ENCODE measurements at regions not wholly inside any gene's neighbourhood (a gene's known extent, or its start where the extent isn't known, plus 50 kb on each side); places are given as distances from the start of the nearest gene placed in this dataset.

DNA sequence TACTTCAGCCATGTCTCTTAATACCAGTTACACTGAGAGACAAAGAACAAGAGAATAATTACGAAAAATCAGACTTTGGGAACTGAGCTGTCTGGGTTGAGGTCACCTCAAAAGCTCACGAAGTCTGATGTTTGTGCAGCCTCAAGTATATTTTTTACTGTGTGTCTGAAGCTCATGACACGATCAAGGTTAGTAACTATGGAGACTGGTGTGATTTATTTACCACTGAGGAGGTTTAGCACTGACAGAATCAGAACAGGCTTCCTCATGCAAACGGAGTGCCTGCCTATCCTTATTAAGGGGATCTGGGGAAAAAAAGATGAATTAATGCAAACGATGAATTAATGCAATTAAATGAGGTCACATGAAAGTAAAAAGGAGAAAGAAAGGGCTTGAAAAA is 61.1 kb upstream of the RAPH1 start:
- Histone ChIP-seq H3K36me3 (ENCODE audit: control insufficient read depth in 4 of 4, insufficient read depth in 3 of 4, low read depth in 1 of 4, low read length in 3 of 4) (no peaks in the 10 kb centered on the region), H3K27ac (ENCODE audit: low read depth in 1 of 2, low read length in 2 of 2) (no peak overlapping the region), H3K4me1 (ENCODE audit: control insufficient read depth in 4 of 4, insufficient read depth in 4 of 4, low read length in 3 of 4) (no peaks in the 10 kb centered on the region), H3K9me3 (ENCODE audit: control insufficient read depth in 4 of 4, low read length in 3 of 4) (no peaks in the 10 kb centered on the region), H3K9ac (ENCODE audit: low read depth in 1 of 2, low read length in 2 of 2) (no peak overlapping the region), H3K27me3 (ENCODE audit: control insufficient read depth in 4 of 4, insufficient read depth in 4 of 4, low read length in 3 of 4) (no peaks in the 10 kb centered on the region), H3K4me3 (ENCODE audit: low read depth in 1 of 3, low read length in 3 of 3) (no peak overlapping the region)
- TF ChIP-seq HNF4G (IDR thresholded peaks at IDR 0.05): no peak
- no peak for TF ChIP-seq FOXA2 (IDR thresholded peaks at IDR 0.05)
- TF ChIP-seq NR2F2 (IDR thresholded peaks at IDR 0.05): no peak
- TF ChIP-seq JUND (IDR thresholded peaks at IDR 0.05): no peak
- no peak for TF ChIP-seq YY1 (IDR thresholded peaks at IDR 0.05)
- TF ChIP-seq, protein P1, sequence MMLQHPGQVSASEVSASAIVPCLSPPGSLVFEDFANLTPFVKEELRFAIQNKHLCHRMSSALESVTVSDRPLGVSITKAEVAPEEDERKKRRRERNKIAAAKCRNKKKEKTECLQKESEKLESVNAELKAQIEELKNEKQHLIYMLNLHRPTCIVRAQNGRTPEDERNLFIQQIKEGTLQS (IDR thresholded peaks at IDR 0.05): no peak
- TF ChIP-seq EGR1 (IDR thresholded peaks at IDR 0.05; ENCODE audit: low read depth in 2 of 2): no peak
- TF ChIP-seq HNF4A (conservative IDR thresholded peaks at IDR 0.05): no peak
- TF ChIP-seq, protein P2, sequence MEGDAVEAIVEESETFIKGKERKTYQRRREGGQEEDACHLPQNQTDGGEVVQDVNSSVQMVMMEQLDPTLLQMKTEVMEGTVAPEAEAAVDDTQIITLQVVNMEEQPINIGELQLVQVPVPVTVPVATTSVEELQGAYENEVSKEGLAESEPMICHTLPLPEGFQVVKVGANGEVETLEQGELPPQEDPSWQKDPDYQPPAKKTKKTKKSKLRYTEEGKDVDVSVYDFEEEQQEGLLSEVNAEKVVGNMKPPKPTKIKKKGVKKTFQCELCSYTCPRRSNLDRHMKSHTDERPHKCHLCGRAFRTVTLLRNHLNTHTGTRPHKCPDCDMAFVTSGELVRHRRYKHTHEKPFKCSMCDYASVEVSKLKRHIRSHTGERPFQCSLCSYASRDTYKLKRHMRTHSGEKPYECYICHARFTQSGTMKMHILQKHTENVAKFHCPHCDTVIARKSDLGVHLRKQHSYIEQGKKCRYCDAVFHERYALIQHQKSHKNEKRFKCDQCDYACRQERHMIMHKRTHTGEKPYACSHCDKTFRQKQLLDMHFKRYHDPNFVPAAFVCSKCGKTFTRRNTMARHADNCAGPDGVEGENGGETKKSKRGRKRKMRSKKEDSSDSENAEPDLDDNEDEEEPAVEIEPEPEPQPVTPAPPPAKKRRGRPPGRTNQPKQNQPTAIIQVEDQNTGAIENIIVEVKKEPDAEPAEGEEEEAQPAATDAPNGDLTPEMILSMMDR (IDR thresholded peaks at IDR 0.05; ENCODE audit: low read depth, low read length, missing input control): no peak
- no peak for TF ChIP-seq FOXA1 (IDR thresholded peaks at IDR 0.05)
- TF ChIP-seq RAD21 (IDR thresholded peaks at IDR 0.05): no peak
- TF ChIP-seq, protein P3, sequence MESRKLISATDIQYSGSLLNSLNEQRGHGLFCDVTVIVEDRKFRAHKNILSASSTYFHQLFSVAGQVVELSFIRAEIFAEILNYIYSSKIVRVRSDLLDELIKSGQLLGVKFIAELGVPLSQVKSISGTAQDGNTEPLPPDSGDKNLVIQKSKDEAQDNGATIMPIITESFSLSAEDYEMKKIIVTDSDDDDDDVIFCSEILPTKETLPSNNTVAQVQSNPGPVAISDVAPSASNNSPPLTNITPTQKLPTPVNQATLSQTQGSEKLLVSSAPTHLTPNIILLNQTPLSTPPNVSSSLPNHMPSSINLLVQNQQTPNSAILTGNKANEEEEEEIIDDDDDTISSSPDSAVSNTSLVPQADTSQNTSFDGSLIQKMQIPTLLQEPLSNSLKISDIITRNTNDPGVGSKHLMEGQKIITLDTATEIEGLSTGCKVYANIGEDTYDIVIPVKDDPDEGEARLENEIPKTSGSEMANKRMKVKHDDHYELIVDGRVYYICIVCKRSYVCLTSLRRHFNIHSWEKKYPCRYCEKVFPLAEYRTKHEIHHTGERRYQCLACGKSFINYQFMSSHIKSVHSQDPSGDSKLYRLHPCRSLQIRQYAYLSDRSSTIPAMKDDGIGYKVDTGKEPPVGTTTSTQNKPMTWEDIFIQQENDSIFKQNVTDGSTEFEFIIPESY (IDR thresholded peaks at IDR 0.05): no peak
- TF ChIP-seq SP1 (IDR thresholded peaks at IDR 0.05): no peak
- TF ChIP-seq TAF1 (conservative IDR thresholded peaks at IDR 0.05): no peak
- TF ChIP-seq RXRA (IDR thresholded peaks at IDR 0.05): no peak
- no peak for TF ChIP-seq GABPA (IDR thresholded peaks at IDR 0.05 in 1 of 2, conservative IDR thresholded peaks at IDR 0.05 in 1 of 2)
- WGBS: 89% methylated on average over 5 of the region's 5 CpGs
- no peak for DNase-seq (ENCODE audit: low spot score)

DNA sequence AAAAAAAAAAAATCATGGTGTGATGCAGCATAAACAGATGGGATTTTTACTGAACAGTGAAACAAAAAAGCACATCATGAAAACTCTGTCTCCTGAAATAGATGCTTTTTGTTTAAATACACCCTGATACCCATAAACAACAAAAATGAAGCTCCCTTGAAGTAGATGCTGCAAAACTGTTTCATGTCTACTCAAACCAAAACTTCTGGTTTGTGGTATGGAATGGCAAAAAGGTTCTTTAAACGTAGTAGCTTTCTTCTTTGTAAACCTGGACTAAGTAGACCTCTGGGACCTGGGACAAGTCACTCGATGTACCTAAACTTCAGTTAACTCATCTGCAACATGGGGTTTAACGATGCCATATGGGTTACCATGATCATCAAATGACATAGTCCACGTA is 64.4 kb upstream of the RAPH1 start:
- H3K27ac ChIP-seq (ENCODE audit: low read depth in 1 of 2, low read length in 2 of 2): no peak overlapping the region
- no peaks in the 10 kb centered on the region for H3K9me3 ChIP-seq (ENCODE audit: control insufficient read depth in 4 of 4, low read length in 3 of 4)
- H3K9ac ChIP-seq (ENCODE audit: low read depth in 1 of 2, low read length in 2 of 2): no peak overlapping the region
- no peak overlapping the region for H3K4me3 ChIP-seq (ENCODE audit: low read depth in 1 of 3, low read length in 3 of 3)
- peaks cover 2 to 18% (median 16%) of the 10 kb centered on the region in 4 donors for H3K4me1 ChIP-seq (ENCODE audit: control insufficient read depth in 4 of 4, insufficient read depth in 4 of 4, low read length in 3 of 4)
- no peaks in the 10 kb centered on the region for H3K36me3 ChIP-seq (ENCODE audit: control insufficient read depth in 4 of 4, insufficient read depth in 3 of 4, low read depth in 1 of 4, low read length in 3 of 4)
- WGBS: 93% methylated on average over 4 of the region's 4 CpGs
- no peak for DNase-seq (ENCODE audit: low spot score)
- TF ChIP-seq NR2F2 (IDR thresholded peaks at IDR 0.05) (no peak), RXRA (IDR thresholded peaks at IDR 0.05) (no peak), HNF4G (IDR thresholded peaks at IDR 0.05) (no peak), RAD21 (IDR thresholded peaks at IDR 0.05) (no peak), TAF1 (conservative IDR thresholded peaks at IDR 0.05) (no peak), HNF4A (conservative IDR thresholded peaks at IDR 0.05) (no peak), GABPA (IDR thresholded peaks at IDR 0.05 in 1 of 2, conservative IDR thresholded peaks at IDR 0.05 in 1 of 2) (no peak), JUND (IDR thresholded peaks at IDR 0.05) (no peak), EGR1 (IDR thresholded peaks at IDR 0.05; ENCODE audit: low read depth in 2 of 2) (no peak), YY1 (IDR thresholded peaks at IDR 0.05) (no peak), SP1 (IDR thresholded peaks at IDR 0.05) (no peak), FOXA2 (IDR thresholded peaks at IDR 0.05) (no peak), FOXA1 (IDR thresholded peaks at IDR 0.05) (no peak)
- TF ChIP-seq, protein P4, sequence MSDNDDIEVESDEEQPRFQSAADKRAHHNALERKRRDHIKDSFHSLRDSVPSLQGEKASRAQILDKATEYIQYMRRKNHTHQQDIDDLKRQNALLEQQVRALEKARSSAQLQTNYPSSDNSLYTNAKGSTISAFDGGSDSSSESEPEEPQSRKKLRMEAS (IDR thresholded peaks at IDR 0.05): no peak
- TF ChIP-seq, protein P3 (IDR thresholded peaks at IDR 0.05): no peak
- TF ChIP-seq, protein P2 (IDR thresholded peaks at IDR 0.05; ENCODE audit: low read depth, low read length, missing input control): no peak
- TF ChIP-seq, protein P5, sequence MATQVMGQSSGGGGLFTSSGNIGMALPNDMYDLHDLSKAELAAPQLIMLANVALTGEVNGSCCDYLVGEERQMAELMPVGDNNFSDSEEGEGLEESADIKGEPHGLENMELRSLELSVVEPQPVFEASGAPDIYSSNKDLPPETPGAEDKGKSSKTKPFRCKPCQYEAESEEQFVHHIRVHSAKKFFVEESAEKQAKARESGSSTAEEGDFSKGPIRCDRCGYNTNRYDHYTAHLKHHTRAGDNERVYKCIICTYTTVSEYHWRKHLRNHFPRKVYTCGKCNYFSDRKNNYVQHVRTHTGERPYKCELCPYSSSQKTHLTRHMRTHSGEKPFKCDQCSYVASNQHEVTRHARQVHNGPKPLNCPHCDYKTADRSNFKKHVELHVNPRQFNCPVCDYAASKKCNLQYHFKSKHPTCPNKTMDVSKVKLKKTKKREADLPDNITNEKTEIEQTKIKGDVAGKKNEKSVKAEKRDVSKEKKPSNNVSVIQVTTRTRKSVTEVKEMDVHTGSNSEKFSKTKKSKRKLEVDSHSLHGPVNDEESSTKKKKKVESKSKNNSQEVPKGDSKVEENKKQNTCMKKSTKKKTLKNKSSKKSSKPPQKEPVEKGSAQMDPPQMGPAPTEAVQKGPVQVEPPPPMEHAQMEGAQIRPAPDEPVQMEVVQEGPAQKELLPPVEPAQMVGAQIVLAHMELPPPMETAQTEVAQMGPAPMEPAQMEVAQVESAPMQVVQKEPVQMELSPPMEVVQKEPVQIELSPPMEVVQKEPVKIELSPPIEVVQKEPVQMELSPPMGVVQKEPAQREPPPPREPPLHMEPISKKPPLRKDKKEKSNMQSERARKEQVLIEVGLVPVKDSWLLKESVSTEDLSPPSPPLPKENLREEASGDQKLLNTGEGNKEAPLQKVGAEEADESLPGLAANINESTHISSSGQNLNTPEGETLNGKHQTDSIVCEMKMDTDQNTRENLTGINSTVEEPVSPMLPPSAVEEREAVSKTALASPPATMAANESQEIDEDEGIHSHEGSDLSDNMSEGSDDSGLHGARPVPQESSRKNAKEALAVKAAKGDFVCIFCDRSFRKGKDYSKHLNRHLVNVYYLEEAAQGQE (IDR thresholded peaks at IDR 0.05): no peak
- TF ChIP-seq, protein P1 (IDR thresholded peaks at IDR 0.05): no peak
- H3K27me3 ChIP-seq (ENCODE audit: control insufficient read depth in 4 of 4, insufficient read depth in 4 of 4, low read length in 3 of 4): no peaks in the 10 kb centered on the region
